ENCODE measurements at regions not wholly inside any gene's neighbourhood (a gene's known extent, or its start where the extent isn't known, plus 50 kb on each side); places are given as distances from the start of the nearest gene placed in this dataset.

- TF ChIP-seq CTCF (IDR thresholded peaks at IDR 0.05) (no peak), POLR2AphosphoS5 (IDR thresholded peaks at IDR 0.05) (no peak), POLR2A (IDR thresholded peaks at IDR 0.05; ENCODE audit: low read depth) (no peak), EP300 (IDR thresholded peaks at IDR 0.05) (no peak)
- Histone ChIP-seq H3K27ac (replicated peaks in 1 of 4) (no peak overlapping the region), H3K4me3 (no peak overlapping the region), H3K36me3 (no peaks in the 10 kb centered on the region), H3K27me3 (peaks cover 0 to 36% (median 0%) of the 10 kb centered on the region in 4 donors), H3K9me3 (no peaks in the 10 kb centered on the region), H3K4me1 (peaks cover 0 to 4% (median under 1%) of the 10 kb centered on the region in 4 donors)
- 88% methylated on average over 10 of the region's 10 CpGs for WGBS
- DNase-seq (ENCODE audit: extremely low spot score): no peak
- intact Hi-C loops (cut with DNase I): no loop called here
These were observed 62.1 kb upstream of the CFAP46 start for GRCh38 chr10:133004478-133004877.

- WGBS: 78% methylated on average over 3 of the region's 3 CpGs
- H3K27me3 ChIP-seq: peaks cover 0 to 41% (median 0%) of the 10 kb centered on the region in 4 donors
- DNase-seq (ENCODE audit: extremely low spot score): no peak
- no peak overlapping the region for H3K27ac ChIP-seq (replicated peaks in 1 of 4)
- no peaks in the 10 kb centered on the region for H3K36me3 ChIP-seq
- H3K4me3 ChIP-seq: no peak overlapping the region
- H3K4me1 ChIP-seq: no peaks in the 10 kb centered on the region
- intact Hi-C loops (cut with DNase I): no loop called here
- no peaks in the 10 kb centered on the region for H3K9me3 ChIP-seq
- TF ChIP-seq POLR2A (IDR thresholded peaks at IDR 0.05; ENCODE audit: low read depth): no peak
- no peak for TF ChIP-seq POLR2AphosphoS5 (IDR thresholded peaks at IDR 0.05)
- no peak for TF ChIP-seq EP300 (IDR thresholded peaks at IDR 0.05)
- no peak for TF ChIP-seq CTCF (IDR thresholded peaks at IDR 0.05)
These were observed 60.8 kb upstream of the CFAP46 start for GRCh38 chr10:133003188-133003587.

GRCh38 chr10:133002685-133003084 lies 60.3 kb upstream of the CFAP46 start:
- no peak overlapping the region for H3K4me3 ChIP-seq
- H3K27me3 ChIP-seq: peaks cover 0 to 41% (median 0%) of the 10 kb centered on the region in 4 donors
- no peak for TF ChIP-seq POLR2A (IDR thresholded peaks at IDR 0.05; ENCODE audit: low read depth)
- TF ChIP-seq EP300 (IDR thresholded peaks at IDR 0.05): no peak
- TF ChIP-seq POLR2AphosphoS5 (IDR thresholded peaks at IDR 0.05): no peak
- no peak for TF ChIP-seq CTCF (IDR thresholded peaks at IDR 0.05)
- no peaks in the 10 kb centered on the region for H3K36me3 ChIP-seq
- no peaks in the 10 kb centered on the region for H3K9me3 ChIP-seq
- WGBS: 72% methylated on average over 2 of the region's 2 CpGs
- intact Hi-C loops (cut with DNase I): no loop called here
- no peaks in the 10 kb centered on the region for H3K4me1 ChIP-seq
- DNase-seq (ENCODE audit: extremely low spot score): no peak
- no peak overlapping the region for H3K27ac ChIP-seq (replicated peaks in 1 of 4)

GRCh38 chr10:133001114-133001513 lies 58.7 kb upstream of the CFAP46 start:
- DNase-seq (ENCODE audit: extremely low spot score): no peak
- TF ChIP-seq POLR2A (IDR thresholded peaks at IDR 0.05; ENCODE audit: low read depth): no peak
- Histone ChIP-seq H3K27me3 (peaks cover 0 to 41% (median 0%) of the 10 kb centered on the region in 4 donors), H3K36me3 (no peaks in the 10 kb centered on the region), H3K4me3 (no peak overlapping the region), H3K9me3 (no peaks in the 10 kb centered on the region), H3K4me1 (no peaks in the 10 kb centered on the region), H3K27ac (replicated peaks in 1 of 4) (no peak overlapping the region)
- WGBS: 75% methylated on average over 12 of the region's 12 CpGs
- intact Hi-C loops (cut with DNase I): no loop called here

- 90% methylated on average over 9 of the region's 9 CpGs for WGBS
- Histone ChIP-seq H3K4me1 (no peaks in the 10 kb centered on the region), H3K4me3 (no peak overlapping the region), H3K9me3 (no peaks in the 10 kb centered on the region), H3K36me3 (no peaks in the 10 kb centered on the region), H3K27me3 (peaks cover 0 to 46% (median 0%) of the 10 kb centered on the region in 4 donors), H3K27ac (replicated peaks in 1 of 4) (no peak overlapping the region)
- intact Hi-C loops (cut with DNase I): no loop called here
- DNase-seq (ENCODE audit: extremely low spot score): no peak
- TF ChIP-seq CTCF (IDR thresholded peaks at IDR 0.05) (no peak), POLR2AphosphoS5 (IDR thresholded peaks at IDR 0.05) (no peak), POLR2A (IDR thresholded peaks at IDR 0.05; ENCODE audit: low read depth) (no peak), EP300 (IDR thresholded peaks at IDR 0.05) (no peak)
These were observed 58.3 kb upstream of the CFAP46 start for GRCh38 chr10:133000648-133001047.

Measured in esophagus muscularis mucosa (tissue), 4 donors.